DOHH2 (cell line): ENCODE measurements at regions not wholly inside any gene's neighbourhood (a gene's known extent, or its start where the extent isn't known, plus 50 kb on each side); places are given as distances from the start of the nearest gene placed in this dataset.

Experiments
- H3F3A ChIP-seq: fragments of 200-600 bp; sonication (generic), shearing (Covaris generic); 2 replicates; pipeline ENCODE4 v1.6.0; 2016; ENCODE audit warnings: antibody characterized with exemption, mild to moderate bottlenecking; ENCODE audit not compliant: control insufficient read depth, insufficient read depth
- H3K27ac ChIP-seq: fragments of 200-600 bp; sonication (generic); 2 replicates; pipeline ENCODE4 v1.5.1; 2014; ENCODE audit warnings: low read depth, mild to moderate bottlenecking, low read length, moderate library complexity
- H3K27me3 ChIP-seq: fragments of 200-600 bp; sonication (generic); 2 replicates; pipeline ENCODE4 v1.6.1; 2014; ENCODE audit warnings: mild to moderate bottlenecking, low read length, mixed read lengths; ENCODE audit not compliant: control insufficient read depth
- H3K36me3 ChIP-seq: fragments of 200-600 bp; sonication (generic); 2 replicates; pipeline ENCODE4 v1.6.1; 2014; ENCODE audit warnings: mild to moderate bottlenecking, low read length, moderate library complexity, mixed read lengths; ENCODE audit not compliant: control insufficient read depth
- H3K4me1 ChIP-seq: fragments of 200-600 bp; sonication (generic); 2 replicates; pipeline ENCODE4 v1.6.1; 2014; ENCODE audit warnings: mild to moderate bottlenecking, low read length, mixed read lengths; ENCODE audit not compliant: control insufficient read depth
- H3K4me2 ChIP-seq: fragments of 200-600 bp; sonication (generic); 2 replicates; pipeline ENCODE4 v1.6.0; 2014; ENCODE audit warnings: mild to moderate bottlenecking, low read length, moderate library complexity
- H3K4me3 ChIP-seq: fragments of 200-600 bp; sonication (generic); 2 replicates; pipeline ENCODE4 v1.5.1; 2014; ENCODE audit warnings: mild to moderate bottlenecking, low read length, mixed read lengths
- H3K79me2 ChIP-seq: fragments of 200-600 bp; sonication (generic); 2 replicates; pipeline ENCODE4 v1.6.1; 2014; ENCODE audit warnings: mild to moderate bottlenecking, low read length, mixed read lengths; ENCODE audit not compliant: control insufficient read depth
- H3K9me2 ChIP-seq: fragments of 200-600 bp; sonication (generic); replicated peaks from 2 replicates; pipeline ENCODE4 v1.6.1; 2014; ENCODE audit warnings: mild to moderate bottlenecking, low read length, mixed read lengths; ENCODE audit not compliant: control insufficient read depth
- H3K9me3 ChIP-seq: fragments of 200-600 bp; sonication (generic); 2 replicates; pipeline ENCODE4 v1.6.1; 2014; ENCODE audit warnings: antibody characterized with exemption, low read length, mixed read lengths; ENCODE audit not compliant: control insufficient read depth, insufficient read depth
- H4K20me1 ChIP-seq: fragments of 200-600 bp; sonication (generic); 2 replicates; pipeline ENCODE4 v1.6.0; 2014; ENCODE audit warnings: low read depth, mild to moderate bottlenecking, antibody characterized with exemption, low read length, moderate library complexity; ENCODE audit not compliant: control insufficient read depth, insufficient read depth
- EZH2phosphoT487 ChIP-seq: fragments of 200-600 bp; sonication (generic); IDR thresholded peaks from 2 replicates; pipeline ENCODE4 v1.6.1; 2017; ENCODE audit warnings: borderline replicate concordance, mild to moderate bottlenecking, antibody characterized with exemption, low read length, moderate library complexity, mixed read lengths
- TF ChIP-seq, protein P1 (sequence below): fragments of 200-600 bp; sonication (generic); IDR thresholded peaks from one replicate; pipeline ENCODE4 v1.5.1; 2014; ENCODE audit warnings: antibody characterized with exemption, mild to moderate bottlenecking, low read depth, low read length; ENCODE audit not compliant: poor library complexity, severe bottlenecking

DNA sequence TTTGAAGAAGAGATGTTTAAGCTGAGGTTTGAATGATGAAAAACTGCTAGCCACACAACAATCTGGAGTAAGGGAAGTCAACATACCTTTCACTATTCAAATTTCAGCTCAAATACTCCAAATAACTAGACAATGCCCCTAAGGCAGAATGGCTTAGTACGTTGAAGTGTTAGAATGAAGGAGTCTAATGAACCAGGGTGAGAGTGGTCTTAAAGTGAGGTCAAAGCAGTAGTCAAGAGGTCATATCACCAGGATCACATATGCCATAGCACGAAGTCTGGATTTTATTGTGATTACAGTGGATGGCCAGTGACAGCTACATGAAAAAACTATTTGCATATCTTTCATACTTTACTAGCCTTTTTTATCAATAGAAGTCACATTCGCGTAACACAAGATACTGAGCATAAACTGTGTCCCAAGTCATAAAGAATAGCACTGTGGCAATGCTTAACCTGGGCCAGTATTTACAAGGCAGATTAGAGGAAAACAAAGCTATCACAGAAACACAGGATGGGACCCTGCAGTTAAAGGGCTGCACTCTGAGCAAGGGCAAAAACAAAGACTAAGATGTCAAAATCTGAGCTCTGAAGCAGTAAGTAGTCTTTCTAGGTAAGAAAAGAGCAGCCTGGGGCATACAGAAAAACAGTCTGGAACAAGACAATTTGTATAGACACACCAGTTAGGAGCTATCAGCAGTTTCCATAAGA is 61.5 kb downstream of the HYCC1 start:
- Histone ChIP-seq H3K36me3 (peaks cover 3% of the 10 kb centered on the region; the same call in 1 of the 2 replicates), H3F3A (no peaks in the 10 kb centered on the region; the same call in 1 of the 2 replicates), H3K27ac (no peak overlapping the region), H4K20me1 (no peaks in the 10 kb centered on the region), H3K27me3 (no peaks in the 10 kb centered on the region), H3K4me3 (no peak overlapping the region), H3K4me1 (no peaks in the 10 kb centered on the region), H3K4me2 (no peak overlapping the region), H3K9me2 (no peaks in the 10 kb centered on the region), H3K9me3 (no peaks in the 10 kb centered on the region), H3K79me2 (no peaks in the 10 kb centered on the region)
- TF ChIP-seq EZH2phosphoT487, result no peak
- TF ChIP-seq, protein P1, sequence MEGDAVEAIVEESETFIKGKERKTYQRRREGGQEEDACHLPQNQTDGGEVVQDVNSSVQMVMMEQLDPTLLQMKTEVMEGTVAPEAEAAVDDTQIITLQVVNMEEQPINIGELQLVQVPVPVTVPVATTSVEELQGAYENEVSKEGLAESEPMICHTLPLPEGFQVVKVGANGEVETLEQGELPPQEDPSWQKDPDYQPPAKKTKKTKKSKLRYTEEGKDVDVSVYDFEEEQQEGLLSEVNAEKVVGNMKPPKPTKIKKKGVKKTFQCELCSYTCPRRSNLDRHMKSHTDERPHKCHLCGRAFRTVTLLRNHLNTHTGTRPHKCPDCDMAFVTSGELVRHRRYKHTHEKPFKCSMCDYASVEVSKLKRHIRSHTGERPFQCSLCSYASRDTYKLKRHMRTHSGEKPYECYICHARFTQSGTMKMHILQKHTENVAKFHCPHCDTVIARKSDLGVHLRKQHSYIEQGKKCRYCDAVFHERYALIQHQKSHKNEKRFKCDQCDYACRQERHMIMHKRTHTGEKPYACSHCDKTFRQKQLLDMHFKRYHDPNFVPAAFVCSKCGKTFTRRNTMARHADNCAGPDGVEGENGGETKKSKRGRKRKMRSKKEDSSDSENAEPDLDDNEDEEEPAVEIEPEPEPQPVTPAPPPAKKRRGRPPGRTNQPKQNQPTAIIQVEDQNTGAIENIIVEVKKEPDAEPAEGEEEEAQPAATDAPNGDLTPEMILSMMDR, result no peak

DNA sequence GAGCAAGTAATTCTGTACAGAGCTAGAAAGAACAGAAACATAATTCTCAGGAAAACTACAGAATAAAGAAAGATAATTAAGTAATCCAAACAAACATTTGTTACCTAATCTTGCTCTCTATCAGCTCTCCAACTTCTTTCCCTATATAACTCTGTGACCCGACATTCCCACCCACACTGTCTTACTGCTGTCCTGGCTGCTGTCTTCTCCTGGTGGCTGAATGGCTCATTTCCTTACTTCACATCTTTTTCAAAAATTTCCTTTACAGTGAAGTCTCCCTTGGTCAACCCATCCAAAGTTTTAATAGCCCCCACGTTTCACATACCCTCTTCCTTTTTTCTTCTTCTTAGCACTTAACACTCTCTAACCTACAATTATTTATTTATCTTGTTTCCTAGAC is 64.0 kb downstream of the HYCC1 start:
- Histone ChIP-seq H3K4me3 (no peak overlapping the region), H3K27ac (no peak overlapping the region), H3K79me2 (no peaks in the 10 kb centered on the region)

DNA sequence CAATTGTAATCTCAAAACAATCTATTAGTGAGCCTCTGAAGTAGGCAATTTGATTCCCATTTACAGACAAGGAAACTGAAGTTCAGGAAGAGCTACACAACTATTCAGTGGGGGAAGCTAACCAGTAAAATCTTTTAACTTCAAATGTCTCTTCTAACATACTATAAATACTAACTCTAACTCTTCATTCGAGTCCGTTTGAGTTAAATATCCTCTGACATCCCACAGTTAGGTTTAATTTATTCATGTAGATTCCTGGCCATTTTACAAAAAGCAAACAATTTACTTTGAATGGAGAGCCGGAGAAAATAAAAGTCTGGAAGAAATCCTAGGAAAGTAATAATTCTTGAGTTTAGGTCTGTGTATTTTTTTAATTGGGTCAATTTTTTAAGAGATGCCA is 64.7 kb downstream of the HYCC1 start:
- Histone ChIP-seq H3K4me1 (no peaks in the 10 kb centered on the region), H3K79me2 (no peaks in the 10 kb centered on the region), H4K20me1 (no peaks in the 10 kb centered on the region), H3K27ac (no peak overlapping the region), H3F3A (no peaks in the 10 kb centered on the region), H3K9me3 (no peaks in the 10 kb centered on the region), H3K4me3 (no peak overlapping the region), H3K9me2 (no peaks in the 10 kb centered on the region), H3K36me3 (no peaks in the 10 kb centered on the region), H3K27me3 (no peaks in the 10 kb centered on the region), H3K4me2 (no peak overlapping the region)
- TF ChIP-seq, protein P1, result no peak
- no peak for TF ChIP-seq EZH2phosphoT487

More for the DNA sequence above, 64.0 kb downstream of the HYCC1 start:
- no peaks in the 10 kb centered on the region for H3K4me1 ChIP-seq
- H3K4me2 ChIP-seq, result no peak overlapping the region
- H3F3A ChIP-seq, result no peaks in the 10 kb centered on the region
- H4K20me1 ChIP-seq, result no peaks in the 10 kb centered on the region
- TF ChIP-seq EZH2phosphoT487, result no peak
- TF ChIP-seq, protein P1, result no peak
- no peaks in the 10 kb centered on the region for H3K36me3 ChIP-seq
- no peaks in the 10 kb centered on the region for H3K27me3 ChIP-seq
- no peaks in the 10 kb centered on the region for H3K9me3 ChIP-seq
- H3K9me2 ChIP-seq, result no peaks in the 10 kb centered on the region
